A673 (cell line): ENCODE measurements at regions not wholly inside any gene's neighbourhood (a gene's known extent, or its start where the extent isn't known, plus 50 kb on each side); places are given as distances from the start of the nearest gene placed in this dataset.
"Not testable (repeated sequence)": the region's sequence is repeated elsewhere in the genome, so short reads cannot be mapped to it uniquely, and the experiment has no call there.

Source experiments
- BruUV-seq: library from RNA; stranded (reverse); fragments of 400-500 nt; replicated peaks from 2 replicates; lab custom pipeline; 2021; lab: Mats Ljungman, UMichigan
- CTCF ChIA-PET: fragments of 300-600 bp; sonication (Branson Sonifier 250); formaldehyde crosslinking; loops from one replicate; lab custom pipeline; 2022; ENCODE audit warnings: antibody characterized with exemption; lab: Charles Lee
- POLR2A ChIA-PET: fragments of 300-600 bp; sonication (Branson Sonifier 250); formaldehyde crosslinking; loops from one replicate; lab custom pipeline; 2022; ENCODE audit warnings: antibody characterized with exemption; ENCODE audit not compliant: low non-redundant PET; lab: Charles Lee
- DNase-seq: peaks from one replicate; pipeline ENCODE4 v3.0.0-alpha.2; 2015; ENCODE audit warnings: low spot score
- H3K27ac ChIP-seq: fragments of 200-600 bp; sonication (generic); 2 replicates; pipeline ENCODE4 v1.5.1; 2016; ENCODE audit warnings: mixed run types, low read depth, mild to moderate bottlenecking, mixed read lengths, antibody characterized with exemption, low read length; ENCODE audit not compliant: poor library complexity, severe bottlenecking
- H3K27me3 ChIP-seq: fragments of 200-600 bp; sonication (generic); replicated peaks from 2 replicates; pipeline ENCODE4 v1.6.1; 2017; ENCODE audit warnings: mixed run types, low read depth, mild to moderate bottlenecking, mixed read lengths, antibody characterized with exemption, low read length; ENCODE audit not compliant: insufficient read depth, poor library complexity
- H3K36me3 ChIP-seq: fragments of 200-600 bp; sonication (generic); 2 replicates; pipeline ENCODE4 v1.6.1; 2016; ENCODE audit warnings: mixed run types, mild to moderate bottlenecking, mixed read lengths, antibody characterized with exemption, low read length; ENCODE audit not compliant: insufficient read depth, poor library complexity, severe bottlenecking
- H3K4me1 ChIP-seq: fragments of 200-600 bp; sonication (generic); 2 replicates; pipeline ENCODE4 v1.6.1; 2017; ENCODE audit warnings: mixed run types, mild to moderate bottlenecking, mixed read lengths, antibody characterized with exemption, low read length; ENCODE audit not compliant: insufficient read depth, poor library complexity, severe bottlenecking
- H3K4me3 ChIP-seq: fragments of 200-600 bp; sonication (generic); 2 replicates; pipeline ENCODE4 v1.5.1; 2016; ENCODE audit warnings: low read depth, mixed run types, mild to moderate bottlenecking, mixed read lengths, low read length; ENCODE audit not compliant: poor library complexity, severe bottlenecking
- H3K9me3 ChIP-seq: fragments of 200-600 bp; sonication (generic); 2 replicates; pipeline ENCODE4 v1.6.1; 2016; ENCODE audit warnings: mixed run types, low read depth, mild to moderate bottlenecking, mixed read lengths, antibody characterized with exemption, low read length; ENCODE audit not compliant: poor library complexity, severe bottlenecking
- EZH2 ChIP-seq: fragments of 200-600 bp; sonication (generic); IDR thresholded peaks from 2 replicates; pipeline ENCODE4 v1.6.1; 2017; ENCODE audit warnings: borderline replicate concordance, low read depth, mild to moderate bottlenecking, mixed read lengths, antibody characterized with exemption, low read length; ENCODE audit not compliant: poor library complexity, severe bottlenecking
- intact Hi-C: fragments of 100-400 bp; cut with micrococcal nuclease; formaldehyde crosslinking; loops from one replicate; pipeline ENCODE4 v1.10.0; 2022; ENCODE audit not compliant: unreplicated experiment
- TF ChIP-seq, protein P1 (sequence below): fragments of 300-800, 200-600 bp; sonication (generic); conservative IDR thresholded peaks from 2 replicates; pipeline ENCODE4 v1.5.1; 2017; ENCODE audit warnings: low read depth, mild to moderate bottlenecking, antibody characterized with exemption, low read length, moderate library complexity, mixed read lengths

DNA sequence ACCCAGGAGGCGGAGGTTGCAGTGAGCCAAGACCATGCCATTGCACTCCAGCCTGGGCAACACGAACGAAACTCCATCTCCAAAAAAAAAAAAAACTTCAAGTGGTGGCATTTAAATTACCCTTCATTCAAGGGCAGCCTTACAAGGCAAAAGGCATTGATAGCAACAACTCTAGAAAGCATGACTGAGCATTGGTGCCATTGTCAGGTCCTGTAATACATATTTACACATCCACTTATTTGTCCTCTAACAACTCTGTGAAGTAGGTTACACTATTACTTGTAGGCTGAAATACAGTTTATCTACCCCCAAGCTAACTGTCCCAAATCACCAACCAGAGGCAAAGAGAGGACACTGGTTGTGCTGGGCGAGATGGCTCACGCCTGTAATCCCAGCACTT is 52.7 kb upstream of the LARP1 start:
- BruUV-seq: no TSS peak
- Histone ChIP-seq H3K27ac (no peak overlapping the region), H3K27me3 (no peaks in the 10 kb centered on the region), H3K4me1 (no peaks in the 10 kb centered on the region), H3K9me3 (no peaks in the 10 kb centered on the region), H3K4me3 (no peak overlapping the region), H3K36me3 (no peaks in the 10 kb centered on the region)
- POLR2A ChIA-PET: no interaction called here
- intact Hi-C loops: no loop called here
- no peak for TF ChIP-seq EZH2
- TF ChIP-seq, protein P1, sequence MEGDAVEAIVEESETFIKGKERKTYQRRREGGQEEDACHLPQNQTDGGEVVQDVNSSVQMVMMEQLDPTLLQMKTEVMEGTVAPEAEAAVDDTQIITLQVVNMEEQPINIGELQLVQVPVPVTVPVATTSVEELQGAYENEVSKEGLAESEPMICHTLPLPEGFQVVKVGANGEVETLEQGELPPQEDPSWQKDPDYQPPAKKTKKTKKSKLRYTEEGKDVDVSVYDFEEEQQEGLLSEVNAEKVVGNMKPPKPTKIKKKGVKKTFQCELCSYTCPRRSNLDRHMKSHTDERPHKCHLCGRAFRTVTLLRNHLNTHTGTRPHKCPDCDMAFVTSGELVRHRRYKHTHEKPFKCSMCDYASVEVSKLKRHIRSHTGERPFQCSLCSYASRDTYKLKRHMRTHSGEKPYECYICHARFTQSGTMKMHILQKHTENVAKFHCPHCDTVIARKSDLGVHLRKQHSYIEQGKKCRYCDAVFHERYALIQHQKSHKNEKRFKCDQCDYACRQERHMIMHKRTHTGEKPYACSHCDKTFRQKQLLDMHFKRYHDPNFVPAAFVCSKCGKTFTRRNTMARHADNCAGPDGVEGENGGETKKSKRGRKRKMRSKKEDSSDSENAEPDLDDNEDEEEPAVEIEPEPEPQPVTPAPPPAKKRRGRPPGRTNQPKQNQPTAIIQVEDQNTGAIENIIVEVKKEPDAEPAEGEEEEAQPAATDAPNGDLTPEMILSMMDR: no peak
- no peak for DNase-seq
- CTCF ChIA-PET: interaction anchor here (0.7 kb wide), 1 partner anchor 48 kb away, joined by 4 read pairs; no protein-coding TSS in a partner anchor

DNA sequence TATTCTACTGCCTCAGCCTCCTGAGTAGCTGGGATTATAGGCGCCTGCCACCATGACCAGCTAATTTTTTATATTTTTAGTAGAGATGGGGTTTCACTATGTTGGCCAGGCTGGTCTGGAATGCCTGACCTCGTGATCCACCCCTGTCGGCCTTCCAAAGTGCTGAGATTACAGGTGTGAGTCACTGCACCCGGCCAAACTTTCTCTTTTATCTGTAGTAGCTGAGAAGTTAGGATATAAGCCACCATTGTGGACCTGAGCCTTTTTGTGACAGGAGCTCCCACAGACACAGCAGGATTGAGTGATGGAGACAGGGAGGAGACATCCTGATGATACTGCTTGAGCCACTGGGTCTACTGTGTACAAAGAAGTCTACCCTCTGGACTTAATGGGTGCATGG is 53.5 kb upstream of the LARP1 start:
- intact Hi-C loops, H3K4me1 ChIP-seq, H3K27ac ChIP-seq, POLR2A ChIA-PET, DNase-seq, H3K27me3 ChIP-seq, H3K9me3 ChIP-seq, H3K4me3 ChIP-seq, H3K36me3 ChIP-seq, BruUV-seq: not testable (repeated sequence)
- CTCF ChIA-PET: interaction anchor here (0.7 kb wide), 1 partner anchor 49 kb away, joined by 4 read pairs; no protein-coding TSS in a partner anchor

GRCh38 chr5:154701181-154701580 is 54.0 kb upstream of the LARP1 start:
- ChIA-PET CTCF (no interaction called here), POLR2A (no interaction called here)
- TF ChIP-seq EZH2: no peak
- TF ChIP-seq, protein P1: no peak
- no peaks in the 10 kb centered on the region for H3K27me3 ChIP-seq
- intact Hi-C loops: no loop called here
- no peaks in the 10 kb centered on the region for H3K4me1 ChIP-seq
- no peak for DNase-seq
- BruUV-seq: no TSS peak
- no peaks in the 10 kb centered on the region for H3K36me3 ChIP-seq
- H3K4me3 ChIP-seq: no peak overlapping the region
- no peaks in the 10 kb centered on the region for H3K9me3 ChIP-seq
- no peak overlapping the region for H3K27ac ChIP-seq

DNA sequence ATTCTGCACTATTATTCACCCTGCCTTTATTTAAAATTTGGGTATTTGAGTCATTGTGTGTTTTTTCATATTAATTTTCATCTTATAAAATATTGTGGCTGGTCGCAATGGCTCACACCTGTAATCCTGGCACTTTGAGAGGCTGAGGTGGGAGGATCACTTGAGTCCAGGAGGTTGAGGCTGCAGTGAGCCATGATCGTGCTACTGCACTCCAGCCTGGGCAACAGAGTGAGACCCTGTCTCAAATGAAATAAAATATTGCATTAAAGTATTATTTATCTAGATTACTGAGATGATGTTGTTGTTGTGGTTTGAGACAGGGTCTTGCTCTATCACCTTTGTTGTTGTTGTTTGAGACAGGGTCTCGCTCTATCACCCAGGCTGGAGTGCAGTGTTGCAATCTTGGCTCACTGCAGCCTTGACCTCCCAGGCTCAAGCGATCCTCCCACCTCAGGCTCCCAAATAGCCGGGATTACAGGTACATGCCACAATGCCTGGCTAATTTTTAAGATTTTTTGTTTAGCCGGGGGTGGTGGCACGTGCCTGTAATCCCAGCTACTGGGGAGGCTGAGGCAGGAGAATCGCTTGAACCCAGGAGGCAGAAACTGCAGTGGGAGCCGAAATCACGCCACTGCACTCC is 54.8 kb upstream of the LARP1 start:
- H3K4me1 ChIP-seq, CTCF ChIA-PET, H3K27ac ChIP-seq, BruUV-seq, POLR2A ChIA-PET, H3K27me3 ChIP-seq, H3K4me3 ChIP-seq, DNase-seq, H3K36me3 ChIP-seq, intact Hi-C loops, H3K9me3 ChIP-seq: not testable (repeated sequence)
